NCI-H1092 treated with DMSO at 0.1 percent for 48 hours (cell line): ENCODE measurements at regions not wholly inside any gene's neighbourhood (a gene's known extent, or its start where the extent isn't known, plus 50 kb on each side); places are given as distances from the start of the nearest gene placed in this dataset.
A peak's percentile ranks its signal among the peaks of the same experiment; 100 is the strongest.

Source experiments
- DNase-seq: peaks from one replicate; lab custom pipeline; 2025; lab: John Stamatoyannopoulos, UW

DNA sequence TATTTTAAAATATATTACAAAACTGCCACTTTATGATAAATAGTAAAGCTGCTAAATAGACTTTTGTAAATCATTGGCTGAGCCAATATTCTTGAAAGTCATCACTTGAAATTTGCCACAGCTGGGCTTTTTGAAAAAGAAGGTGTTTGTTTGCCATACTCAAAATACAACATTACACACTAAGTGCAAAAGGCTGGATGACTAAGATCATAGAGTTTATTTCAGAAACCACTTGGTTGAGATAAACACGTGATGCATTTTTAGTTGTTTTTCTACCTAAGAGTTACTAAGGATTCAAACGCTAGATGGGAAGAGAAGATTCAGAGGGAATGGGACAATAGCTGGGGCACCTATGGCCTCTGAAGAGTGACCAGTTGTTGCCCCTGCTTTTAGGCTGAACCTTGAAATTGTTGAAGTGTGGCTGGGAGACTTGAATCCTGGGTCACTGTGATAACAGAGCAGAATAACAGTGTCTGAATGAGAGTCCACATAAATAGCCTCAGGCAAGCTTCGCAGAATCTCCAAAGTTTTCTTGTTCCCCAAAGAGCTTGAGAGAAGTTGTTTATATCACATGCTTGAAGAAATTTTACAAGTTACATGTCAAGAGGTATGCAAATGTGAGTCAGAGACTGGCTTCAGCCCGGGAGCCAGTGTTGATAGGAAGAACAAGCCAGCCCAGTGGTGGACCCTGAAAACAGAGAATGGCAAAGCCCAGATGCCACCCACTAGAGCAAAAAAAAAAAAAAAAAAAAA, 409.8 kb downstream of the GPD2 start:
- no peak for DNase-seq

DNA sequence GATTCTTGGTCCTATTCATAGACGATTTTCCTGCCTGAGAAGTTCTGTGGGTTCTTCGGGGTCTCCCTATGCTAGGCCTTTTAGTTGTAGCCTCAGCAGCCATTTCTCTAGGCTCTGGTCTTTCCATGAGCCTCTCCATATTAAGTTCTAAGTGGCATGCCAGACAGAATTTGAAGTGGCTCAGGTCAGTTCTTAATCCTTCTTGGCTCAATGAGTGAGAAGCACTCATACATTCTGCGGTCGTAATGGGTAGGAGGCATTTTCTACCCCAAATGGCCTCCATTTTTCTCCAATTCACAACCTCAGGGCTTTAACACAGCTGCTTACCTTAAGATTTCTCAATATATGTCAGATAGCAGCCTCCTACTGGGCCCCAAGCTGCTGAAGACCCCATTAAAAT, 405.3 kb upstream of the GALNT5 start:
- no peak for DNase-seq

DNA sequence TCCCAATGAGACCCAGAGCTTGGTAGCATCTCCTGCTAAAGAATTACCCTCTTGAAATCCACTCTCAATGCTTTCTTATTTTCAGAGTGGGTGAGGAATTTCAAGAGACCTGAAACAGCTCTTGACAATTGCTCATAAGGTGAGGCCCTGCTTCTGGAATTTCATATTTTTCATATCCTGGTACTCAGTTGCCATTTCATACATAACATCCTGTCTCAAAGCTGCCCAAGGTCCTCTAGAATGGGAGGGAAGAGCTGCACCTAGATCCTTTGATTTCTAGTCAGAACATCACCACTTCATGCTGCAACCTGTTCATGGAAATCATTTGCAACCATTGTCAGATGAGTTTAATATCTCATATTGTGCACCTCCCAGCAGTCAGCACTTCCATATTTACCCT, 404.8 kb upstream of the GALNT5 start:
- no peak for DNase-seq

DNA sequence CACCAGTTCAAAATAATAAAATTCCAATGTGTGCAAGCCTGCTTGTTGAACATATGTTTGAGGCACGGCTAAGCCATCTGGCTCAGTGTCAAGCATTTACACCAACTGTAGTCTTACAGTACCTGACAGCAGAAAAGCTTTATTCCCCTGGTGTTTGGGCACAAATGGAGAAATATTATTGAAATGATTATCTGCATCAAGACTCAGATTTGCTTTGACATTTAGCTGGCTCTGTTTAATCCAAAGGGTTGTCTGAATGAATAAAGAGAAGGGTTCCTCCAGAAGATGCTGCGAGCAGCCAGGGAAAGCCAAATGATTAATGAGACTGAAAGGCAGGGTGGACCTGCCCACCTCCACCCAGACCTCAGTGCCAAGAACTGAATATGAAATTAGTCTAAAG, 393.2 kb upstream of the GALNT5 start:
- no peak for DNase-seq

DNA sequence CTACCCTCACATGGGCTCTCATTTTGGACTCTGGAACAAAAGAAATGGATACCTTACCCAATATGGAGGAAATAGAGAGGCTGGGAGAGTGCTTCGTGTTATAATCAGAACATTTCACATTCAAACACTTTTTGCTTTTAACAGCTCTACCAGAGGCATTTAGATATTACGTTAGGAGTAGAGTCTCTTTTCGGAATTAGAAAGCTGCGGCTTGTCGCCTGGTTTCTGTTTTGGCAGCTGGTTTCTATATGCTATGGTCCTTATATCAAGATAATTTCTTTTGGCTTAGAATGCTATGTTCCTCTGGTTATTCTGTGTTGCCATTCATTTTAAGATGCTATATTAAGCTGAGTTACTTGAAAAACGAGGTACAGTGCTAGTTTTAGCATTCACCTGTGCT, 392.8 kb upstream of the GALNT5 start:
- no peak for DNase-seq

DNA sequence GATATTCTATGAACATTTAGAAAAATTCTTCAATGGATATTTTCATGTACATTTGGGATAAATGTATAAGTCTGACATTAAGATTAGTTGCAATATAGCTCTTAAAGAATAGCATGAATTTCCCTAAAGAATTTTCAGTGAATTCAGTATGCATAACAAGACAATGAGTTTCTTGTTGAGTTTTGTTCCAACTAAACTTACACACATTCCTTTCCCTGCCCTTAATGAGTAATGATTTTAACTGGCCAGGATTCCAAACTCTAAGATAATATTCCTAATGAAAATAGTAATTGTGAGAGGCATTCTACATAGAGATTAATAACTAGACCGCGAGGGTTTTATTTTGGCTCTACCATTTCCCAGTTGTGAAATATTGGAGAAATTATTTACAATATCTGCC, 390.3 kb upstream of the GALNT5 start:
- no peak for DNase-seq

DNA sequence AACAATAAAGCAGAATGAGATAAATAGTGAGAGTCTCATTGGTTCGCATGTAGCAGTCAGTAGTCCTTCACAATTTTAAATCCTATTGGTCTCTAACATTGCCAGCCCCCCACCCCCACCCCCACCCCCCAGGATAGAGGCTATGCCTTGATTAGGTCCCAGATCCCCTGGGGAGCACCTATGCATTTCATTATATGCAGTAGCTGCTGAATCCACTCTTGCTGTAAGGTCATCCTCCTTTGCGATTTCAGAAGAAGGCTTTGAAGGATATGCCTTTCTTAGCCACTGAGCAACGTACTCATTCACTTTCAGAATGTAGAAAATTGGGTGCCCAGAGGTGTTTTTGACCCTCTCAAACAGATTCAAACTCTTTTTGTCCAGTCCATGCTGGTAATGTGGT, 382.8 kb upstream of the GALNT5 start:
- DNase-seq, result no peak

DNA sequence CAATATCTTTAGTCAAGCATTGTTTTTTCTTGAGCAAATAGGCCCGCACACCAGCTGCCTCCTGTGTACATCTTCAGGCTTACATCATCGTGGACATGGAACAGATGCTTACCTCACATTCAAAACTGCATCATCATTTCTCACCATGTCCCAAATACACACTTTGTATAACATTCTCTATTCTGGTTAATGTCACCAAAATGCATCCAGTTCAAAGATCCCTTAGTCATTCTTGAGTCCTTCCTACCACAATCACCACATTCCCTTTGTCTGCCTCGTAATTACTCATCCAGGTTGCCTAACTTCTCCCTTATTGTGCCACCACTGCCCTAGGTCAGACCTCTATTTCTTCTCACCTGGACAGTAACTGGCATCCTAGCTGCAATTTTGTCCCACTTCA, 373.7 kb upstream of the GALNT5 start:
- DNase-seq, result no peak

DNA sequence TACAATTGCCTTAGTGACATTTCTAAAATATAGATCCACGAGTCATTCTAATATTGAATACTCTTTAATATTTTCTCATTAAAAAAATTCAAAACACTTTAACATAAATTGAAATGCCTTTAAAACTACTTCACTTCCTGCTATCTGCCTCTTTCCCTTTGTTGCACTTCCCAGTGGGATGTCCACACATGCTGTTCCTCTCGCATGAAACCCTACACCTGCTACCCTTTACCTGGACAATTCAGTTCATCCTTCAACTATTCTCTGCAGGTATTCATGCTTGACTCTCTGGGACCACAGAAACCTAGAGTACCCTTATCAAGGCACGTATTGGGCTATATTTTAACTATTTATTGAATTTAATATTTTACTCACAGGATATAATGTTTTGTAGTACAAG, 373.3 kb upstream of the GALNT5 start:
- DNase-seq, result peak; percentile 6

DNA sequence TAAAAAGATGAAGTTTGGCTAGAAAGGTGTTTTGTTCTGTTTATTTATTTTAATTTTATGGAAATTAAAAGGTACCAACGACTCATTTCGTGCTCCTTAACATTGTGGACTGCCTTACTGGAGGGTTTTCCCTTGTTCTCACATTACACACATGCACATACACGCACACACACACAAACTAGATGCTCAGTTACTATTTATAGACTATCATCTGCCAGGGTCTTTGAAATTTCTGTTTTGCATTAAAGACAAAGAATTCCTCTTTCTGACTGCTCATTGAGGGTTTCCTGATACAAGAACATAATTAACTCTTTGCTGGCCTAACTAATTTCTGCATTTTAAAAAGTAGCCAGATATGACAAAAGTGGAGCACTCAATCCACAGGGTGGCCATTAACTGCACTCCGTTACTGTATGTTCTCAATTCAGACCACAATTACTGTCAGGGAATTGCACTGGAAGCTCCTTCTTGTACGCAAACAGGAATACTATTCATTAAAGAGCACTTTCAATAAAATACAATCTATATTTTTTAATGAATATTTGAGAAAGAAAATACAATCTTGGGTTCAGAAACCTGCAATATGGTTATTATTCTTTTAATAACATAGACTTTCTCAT, 366.9 kb upstream of the GALNT5 start:
- no peak for DNase-seq

DNA sequence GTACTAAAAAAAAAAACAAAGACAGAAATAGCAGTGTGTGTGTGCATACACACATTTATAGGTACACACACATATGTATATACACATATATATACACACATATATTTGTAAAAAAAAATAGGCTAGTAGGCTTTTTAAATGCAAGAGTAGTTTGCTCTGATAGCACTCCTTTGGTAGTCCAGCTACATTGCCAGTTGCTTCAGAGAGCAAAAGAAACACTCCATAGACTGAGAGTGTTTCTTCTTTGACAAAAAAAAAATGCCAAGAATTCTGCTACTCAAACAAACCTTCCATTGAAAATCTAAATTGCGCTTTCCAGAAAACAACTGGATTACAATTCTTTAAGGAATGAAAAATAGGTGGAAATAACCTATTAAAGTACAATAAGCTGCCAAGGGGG, 365.9 kb upstream of the GALNT5 start:
- DNase-seq, result no peak

DNA sequence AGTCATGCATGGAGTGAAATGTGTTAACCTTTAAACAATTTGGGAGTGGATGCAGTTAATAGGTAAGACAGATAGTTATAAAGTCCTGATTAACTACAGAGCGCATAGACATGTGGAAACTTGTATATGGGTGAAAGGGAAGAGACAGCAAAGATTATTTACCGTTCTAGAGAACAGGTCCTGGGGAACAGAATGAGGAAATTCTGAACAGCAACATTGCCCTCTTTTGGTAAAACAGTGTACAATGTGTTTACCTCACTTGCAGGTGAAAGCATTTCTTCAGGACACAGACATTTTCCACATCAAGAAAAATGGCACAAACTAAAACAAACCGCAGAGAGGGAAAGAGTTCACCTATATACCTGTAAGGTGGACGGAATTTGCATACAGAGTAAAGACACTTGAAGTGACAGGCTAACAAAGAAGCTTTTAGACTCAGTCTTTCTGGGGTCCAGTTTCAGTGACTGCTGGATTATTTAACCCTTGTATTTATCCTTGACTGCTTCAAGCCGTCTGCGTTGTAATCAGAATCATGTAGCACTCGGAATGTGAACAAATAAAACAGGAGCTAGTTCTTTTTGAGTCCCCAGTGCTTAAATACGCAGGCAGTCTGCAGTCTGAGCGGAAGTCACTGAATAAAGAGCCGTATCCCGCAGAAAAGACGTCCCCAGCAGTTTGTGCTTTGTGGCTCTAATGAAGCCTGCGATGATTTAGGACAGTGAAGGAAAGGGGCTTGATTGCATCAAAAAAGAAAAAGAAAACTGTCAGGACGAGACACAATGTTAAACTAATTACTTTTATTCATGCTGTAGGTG, 364.8 kb upstream of the GALNT5 start:
- DNase-seq, result peak; percentile 64

DNA sequence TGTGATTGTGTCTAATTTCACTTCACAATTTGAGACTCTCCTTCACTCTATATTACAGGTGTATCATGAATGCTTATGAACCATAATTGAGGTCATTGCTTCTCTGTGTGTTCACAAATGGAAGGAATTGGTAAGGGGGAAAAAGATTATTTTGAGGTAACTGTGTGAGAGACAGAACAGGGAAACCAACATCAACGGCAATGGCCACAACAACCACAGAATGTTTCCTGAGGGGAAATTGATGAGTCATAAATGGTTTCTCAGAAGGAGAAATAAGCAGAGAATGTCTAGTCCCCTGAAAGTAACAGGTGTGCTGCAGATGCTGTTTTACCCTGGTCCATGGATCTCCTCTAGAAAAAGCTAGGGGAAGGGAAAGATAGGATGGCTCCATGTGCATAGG, 361.2 kb upstream of the GALNT5 start:
- DNase-seq, result no peak

DNA sequence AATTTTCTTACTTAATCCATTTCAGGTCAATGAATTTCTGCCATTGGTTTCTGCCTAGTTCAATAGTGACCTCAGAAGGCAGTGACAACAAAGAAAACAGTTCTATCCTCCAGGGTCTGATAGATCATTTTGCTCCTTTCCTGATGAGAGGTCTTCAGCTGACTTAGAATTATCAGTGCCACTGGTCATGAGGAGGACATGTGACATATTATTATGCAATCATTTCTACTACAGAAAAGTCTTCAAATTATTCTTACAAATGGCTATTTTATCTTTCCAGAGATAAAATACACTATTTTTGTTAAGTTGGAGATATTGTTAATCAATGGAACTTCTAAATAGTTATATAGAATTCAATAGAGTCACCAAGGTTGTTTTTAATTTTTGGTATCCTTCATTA, 360.0 kb upstream of the GALNT5 start:
- DNase-seq, result no peak

DNA sequence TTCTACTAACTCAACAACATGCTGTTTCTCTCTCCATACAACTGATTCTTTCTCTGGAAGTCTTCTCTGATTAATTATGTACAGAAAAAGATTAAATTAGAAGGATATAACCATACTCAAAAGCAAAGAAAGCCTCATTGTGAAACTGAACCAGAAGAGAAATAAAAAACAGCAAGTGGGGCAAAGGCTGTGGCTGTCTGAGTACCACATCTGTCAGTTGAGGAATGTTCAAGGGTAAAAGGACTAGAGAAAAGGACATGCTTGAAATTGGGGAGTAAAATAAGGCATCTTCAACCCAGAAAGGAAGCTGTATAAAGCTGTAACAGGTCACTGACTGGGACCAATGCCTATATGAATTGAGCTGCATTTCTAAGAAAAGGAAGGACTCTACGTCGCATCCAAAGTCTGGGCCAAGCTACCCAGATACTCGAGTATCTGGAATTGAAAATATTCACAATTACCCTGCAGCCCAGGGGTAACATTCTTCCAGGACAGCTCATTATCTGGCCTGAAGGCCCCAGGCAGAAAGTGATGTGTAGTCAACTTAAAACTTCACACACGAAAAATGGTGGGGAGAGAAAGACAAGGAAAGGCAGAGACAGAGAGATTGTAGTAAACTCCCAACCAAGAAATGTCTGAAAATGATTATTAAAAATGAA, 356.0 kb upstream of the GALNT5 start:
- DNase-seq, result no peak

DNA sequence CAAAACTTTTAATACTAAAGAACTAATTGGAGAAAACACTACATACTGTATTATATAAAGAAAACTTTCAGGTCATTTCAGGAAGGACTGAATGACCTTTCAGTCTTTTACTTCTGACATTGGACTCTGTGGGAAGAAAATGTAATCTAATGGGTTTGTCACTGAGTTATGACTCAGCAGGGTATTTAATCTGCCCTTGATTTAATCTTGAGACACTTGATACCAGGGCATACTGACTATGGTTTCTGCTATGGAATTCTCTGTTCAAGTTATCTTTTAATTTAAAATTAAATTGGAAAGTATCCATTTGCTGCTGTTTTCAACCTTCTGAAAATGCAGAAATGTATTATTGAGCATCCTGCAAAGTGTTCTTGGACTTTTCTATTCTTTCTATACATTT, 354.2 kb upstream of the GALNT5 start:
- no peak for DNase-seq

DNA sequence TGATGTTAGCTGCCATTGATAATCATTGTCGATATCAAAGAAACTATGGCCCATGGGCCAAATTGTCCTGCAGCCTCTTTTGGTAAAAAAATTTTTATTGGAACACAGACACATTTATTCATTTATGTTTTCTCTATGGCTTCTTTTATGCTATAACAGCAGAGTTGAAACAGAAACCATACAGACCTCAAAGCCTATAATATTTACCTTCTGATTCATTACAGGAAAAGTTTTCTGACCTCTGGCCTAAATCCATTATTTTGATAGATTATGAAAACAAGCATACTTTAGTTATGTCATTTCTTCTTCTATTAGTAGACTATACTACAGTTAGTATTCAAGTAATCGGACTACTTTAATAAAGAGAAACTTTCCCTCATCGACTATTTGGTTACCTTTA, 349.7 kb upstream of the GALNT5 start:
- no peak for DNase-seq

DNA sequence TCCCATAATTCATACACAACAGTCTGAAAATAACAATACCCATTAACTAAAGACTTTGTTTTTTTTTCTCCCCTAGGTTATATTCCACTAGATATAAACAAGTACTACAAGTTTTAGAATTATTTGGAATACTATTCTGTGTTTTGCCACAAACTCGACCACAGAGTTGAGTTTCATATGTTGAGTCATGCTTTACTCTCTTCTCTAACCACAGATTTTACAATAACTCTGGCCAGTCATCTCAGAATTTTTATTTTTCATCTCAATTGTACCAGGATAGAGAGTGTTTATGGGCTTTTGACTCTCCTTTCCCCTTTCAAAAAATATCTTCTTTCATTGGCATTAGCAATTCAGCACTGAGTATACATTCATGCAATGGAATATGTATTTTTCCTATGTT, 348.7 kb upstream of the GALNT5 start:
- no peak for DNase-seq

DNA sequence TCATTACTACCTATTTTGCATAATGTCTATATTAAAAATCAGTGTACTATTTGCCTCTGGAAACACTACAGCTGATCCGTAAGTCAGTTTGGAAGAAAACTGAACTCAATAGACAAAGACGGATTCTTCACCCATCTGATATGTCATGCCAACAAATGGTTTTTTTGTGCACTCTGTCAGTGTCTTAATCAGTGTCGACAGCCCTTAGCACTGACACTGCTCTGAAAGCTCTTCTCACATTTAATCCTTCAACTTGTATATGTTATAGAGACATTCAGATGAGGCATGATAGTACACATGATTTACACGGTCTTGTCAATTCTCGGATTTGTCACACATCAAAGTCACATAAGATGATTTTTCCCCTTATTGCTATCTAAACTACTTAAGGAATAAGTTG, 347.5 kb upstream of the GALNT5 start:
- DNase-seq, result no peak

DNA sequence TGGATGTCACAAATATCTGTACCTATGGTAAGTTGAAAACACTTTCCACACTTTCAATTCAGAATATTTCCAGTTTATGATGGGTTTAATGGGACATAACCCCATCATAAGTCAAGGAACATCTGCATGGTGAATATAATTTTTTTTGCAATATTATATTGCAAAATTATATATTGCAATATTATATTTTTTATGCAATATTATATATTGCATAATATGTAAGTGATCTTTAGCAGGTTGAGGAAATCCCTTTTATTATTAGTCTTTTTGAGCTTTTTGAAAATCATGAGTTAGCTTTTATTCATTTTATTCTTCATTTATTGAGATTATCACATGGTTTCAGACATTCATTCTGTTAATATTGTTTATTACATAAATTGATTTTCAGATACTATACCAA, 342.2 kb upstream of the GALNT5 start:
- DNase-seq, result no peak

DNA sequence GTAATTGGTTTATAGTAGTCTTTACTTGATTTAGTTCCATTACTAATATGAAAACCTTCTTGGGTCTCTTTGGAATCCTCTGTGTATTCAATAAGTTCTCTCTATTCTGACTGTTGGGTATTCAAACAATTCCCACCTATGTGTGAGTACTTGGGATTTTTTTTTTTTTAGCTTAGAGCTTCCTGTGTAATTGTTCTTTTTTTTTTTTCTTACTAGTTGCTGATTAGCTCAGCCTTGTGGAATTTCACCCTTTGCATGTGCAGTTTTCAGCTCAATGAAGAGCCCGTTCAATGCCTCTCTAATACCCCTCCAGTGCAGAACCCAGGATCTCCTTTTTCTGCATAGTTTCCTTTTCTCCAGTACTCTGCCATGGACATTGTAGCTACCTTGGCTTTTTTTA, 339.1 kb upstream of the GALNT5 start:
- no peak for DNase-seq

DNA sequence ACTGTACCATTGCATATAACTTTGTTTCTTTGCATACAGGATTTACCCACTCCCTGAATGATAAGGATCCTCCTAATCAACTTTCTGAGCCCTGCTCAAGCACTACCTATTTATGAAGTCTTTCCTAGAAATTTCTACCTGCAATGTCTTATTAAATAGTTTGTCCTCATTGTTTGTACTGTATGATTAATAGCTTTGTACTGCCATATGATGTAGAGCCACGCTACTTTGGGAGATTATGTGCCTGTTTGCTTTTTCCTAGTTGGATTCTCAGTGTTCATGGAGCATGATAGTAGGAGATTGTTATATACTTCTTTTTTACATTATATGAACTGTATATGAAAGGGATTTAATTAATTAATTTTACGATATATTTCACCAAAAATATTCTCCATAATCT, 327.1 kb upstream of the GALNT5 start:
- DNase-seq, result no peak
